ENCODE measurements at regions not wholly inside any gene's neighbourhood (a gene's known extent, or its start where the extent isn't known, plus 50 kb on each side); places are given as distances from the start of the nearest gene placed in this dataset.

GRCh38 chr14:34318014-34318413, 144.0 kb downstream of the SPTSSA start:
- TF ChIP-seq, protein P1, sequence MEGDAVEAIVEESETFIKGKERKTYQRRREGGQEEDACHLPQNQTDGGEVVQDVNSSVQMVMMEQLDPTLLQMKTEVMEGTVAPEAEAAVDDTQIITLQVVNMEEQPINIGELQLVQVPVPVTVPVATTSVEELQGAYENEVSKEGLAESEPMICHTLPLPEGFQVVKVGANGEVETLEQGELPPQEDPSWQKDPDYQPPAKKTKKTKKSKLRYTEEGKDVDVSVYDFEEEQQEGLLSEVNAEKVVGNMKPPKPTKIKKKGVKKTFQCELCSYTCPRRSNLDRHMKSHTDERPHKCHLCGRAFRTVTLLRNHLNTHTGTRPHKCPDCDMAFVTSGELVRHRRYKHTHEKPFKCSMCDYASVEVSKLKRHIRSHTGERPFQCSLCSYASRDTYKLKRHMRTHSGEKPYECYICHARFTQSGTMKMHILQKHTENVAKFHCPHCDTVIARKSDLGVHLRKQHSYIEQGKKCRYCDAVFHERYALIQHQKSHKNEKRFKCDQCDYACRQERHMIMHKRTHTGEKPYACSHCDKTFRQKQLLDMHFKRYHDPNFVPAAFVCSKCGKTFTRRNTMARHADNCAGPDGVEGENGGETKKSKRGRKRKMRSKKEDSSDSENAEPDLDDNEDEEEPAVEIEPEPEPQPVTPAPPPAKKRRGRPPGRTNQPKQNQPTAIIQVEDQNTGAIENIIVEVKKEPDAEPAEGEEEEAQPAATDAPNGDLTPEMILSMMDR (IDR thresholded peaks at IDR 0.05): no peak
- TF ChIP-seq EZH2 (IDR thresholded peaks at IDR 0.05; ENCODE audit: borderline replicate concordance, insufficient read depth, low read depth, low read length, poor library complexity, severe bottlenecking): no peak
